NCI-H69 (cell line): ENCODE measurements at regions not wholly inside any gene's neighbourhood (a gene's known extent, or its start where the extent isn't known, plus 50 kb on each side); places are given as distances from the start of the nearest gene placed in this dataset.

Experiments
- DNase-seq: peaks from one replicate; lab custom pipeline; 2025; lab: John Stamatoyannopoulos, UW

- peak; percentile 86 for DNase-seq
Measured at GRCh38 chr5:108696951-108697715, 50.6 kb upstream of the FER start.

- no peak for DNase-seq
Measured at GRCh38 chr5:108696407-108696806, 51.3 kb upstream of the FER start.

GRCh38 chr5:108688485-108688884 lies 59.2 kb upstream of the FER start:
- no peak for DNase-seq

GRCh38 chr5:108687595-108688200 lies 60.0 kb upstream of the FER start:
- DNase-seq = no peak

GRCh38 chr5:108686676-108687075 lies 61.0 kb upstream of the FER start:
- no peak for DNase-seq

- DNase-seq = peak; percentile 73
Measured at GRCh38 chr5:108685448-108686216, 62.1 kb upstream of the FER start.

GRCh38 chr5:108681079-108681921 lies 66.4 kb upstream of the FER start:
- peak; percentile 71 for DNase-seq

GRCh38 chr5:108678091-108678490 lies 69.6 kb upstream of the FER start:
- no peak for DNase-seq

- DNase-seq = no peak
Measured at GRCh38 chr5:108675736-108676135, 72.0 kb upstream of the FER start.

GRCh38 chr5:108672639-108673038 lies 75.1 kb upstream of the FER start:
- peak; percentile 59 for DNase-seq

- peak; percentile 27 for DNase-seq
Measured at GRCh38 chr5:108670591-108671289, 77.0 kb upstream of the FER start.

GRCh38 chr5:108669462-108669861 lies 78.2 kb upstream of the FER start:
- peak; percentile 57 for DNase-seq

- DNase-seq = no peak
Measured at GRCh38 chr5:108661590-108662219, 86.0 kb upstream of the FER start.

GRCh38 chr5:108661024-108661423 lies 86.7 kb upstream of the FER start:
- no peak for DNase-seq

GRCh38 chr5:108660291-108660690 lies 87.4 kb upstream of the FER start:
- DNase-seq = no peak

GRCh38 chr5:108659531-108659930 lies 88.2 kb upstream of the FER start:
- DNase-seq = no peak

- DNase-seq = peak; percentile 48
Measured at GRCh38 chr5:108655750-108656450, 91.8 kb upstream of the FER start.

GRCh38 chr5:108654051-108654450 lies 93.6 kb upstream of the FER start:
- DNase-seq = no peak

GRCh38 chr5:108653201-108653600 lies 94.5 kb upstream of the FER start:
- no peak for DNase-seq

- no peak for DNase-seq
Measured at GRCh38 chr5:108650997-108651396, 96.7 kb upstream of the FER start.
